A204.1 (cell line): ENCODE measurements at regions not wholly inside any gene's neighbourhood (a gene's known extent, or its start where the extent isn't known, plus 50 kb on each side); places are given as distances from the start of the nearest gene placed in this dataset.
"Not testable (repeated sequence)": the region's sequence is repeated elsewhere in the genome, so short reads cannot be mapped to it uniquely, and the experiment has no call there.

Experiments
- FAIRE-seq: peaks from 2 replicates; lab custom pipeline; 2012; peaks lifted over from hg19 to GRCh38; lab: Jason Lieb, UNC

DNA sequence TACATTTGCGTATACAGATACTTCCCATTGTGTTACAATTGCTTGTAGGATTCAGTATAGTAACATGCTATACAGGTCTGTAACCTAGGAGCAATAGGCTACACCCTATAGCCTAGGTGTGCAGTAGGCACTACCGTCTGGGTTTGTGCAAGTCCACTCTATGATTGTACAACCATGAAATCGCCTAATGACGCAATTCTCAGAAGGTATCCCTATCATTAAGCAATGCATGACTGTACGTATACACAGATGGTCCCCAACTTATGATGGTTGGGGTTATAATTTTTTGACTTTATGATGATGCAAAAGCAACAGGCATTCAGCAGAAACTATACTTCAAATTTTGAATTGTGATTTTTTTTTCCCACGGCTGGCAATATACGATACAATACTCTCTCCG lies 458.2 kb upstream of the NOX3 start:
- no peak for FAIRE-seq

DNA sequence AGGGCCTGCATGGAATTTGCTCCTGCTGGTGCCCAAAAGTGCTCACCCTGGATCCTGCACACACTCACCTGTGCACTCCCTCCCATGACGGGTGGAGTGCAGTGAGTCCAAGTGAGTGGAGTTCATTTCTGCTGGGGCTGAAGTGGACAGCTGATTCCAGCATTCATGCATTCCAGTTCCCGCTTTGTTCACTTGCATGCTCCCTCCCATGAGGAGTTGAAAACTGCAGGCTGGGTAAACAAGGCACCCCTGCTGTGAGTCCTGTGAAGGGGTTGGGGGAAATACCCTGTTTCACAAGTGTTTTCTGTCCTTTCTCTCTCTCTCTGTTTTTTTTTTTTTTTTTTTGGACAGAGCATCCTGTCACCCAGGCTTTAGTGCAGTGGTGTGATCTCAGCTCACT lies 454.1 kb upstream of the NOX3 start:
- FAIRE-seq = no peak

DNA sequence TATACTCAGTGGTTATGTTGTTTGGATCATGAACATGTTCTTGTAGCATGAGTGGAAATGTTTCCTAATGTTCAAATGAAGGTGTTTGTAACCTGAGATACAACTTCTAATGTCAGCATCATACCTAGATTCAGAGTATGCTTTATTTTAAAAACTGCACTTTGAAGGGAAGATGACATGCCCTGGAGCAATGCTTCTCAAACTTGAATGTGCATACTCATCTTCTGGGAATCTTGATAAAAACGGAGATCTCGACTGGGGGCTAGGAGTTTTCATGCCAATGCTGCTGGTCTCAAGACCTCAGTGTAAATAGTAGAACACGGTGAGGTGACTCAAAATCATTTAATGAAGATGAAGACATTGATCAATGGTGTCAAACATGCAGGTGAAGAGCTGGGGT lies 440.0 kb upstream of the NOX3 start:
- no peak for FAIRE-seq

GRCh38 chr6:155894758-155895157 lies 439.1 kb upstream of the NOX3 start:
- FAIRE-seq = no peak

DNA sequence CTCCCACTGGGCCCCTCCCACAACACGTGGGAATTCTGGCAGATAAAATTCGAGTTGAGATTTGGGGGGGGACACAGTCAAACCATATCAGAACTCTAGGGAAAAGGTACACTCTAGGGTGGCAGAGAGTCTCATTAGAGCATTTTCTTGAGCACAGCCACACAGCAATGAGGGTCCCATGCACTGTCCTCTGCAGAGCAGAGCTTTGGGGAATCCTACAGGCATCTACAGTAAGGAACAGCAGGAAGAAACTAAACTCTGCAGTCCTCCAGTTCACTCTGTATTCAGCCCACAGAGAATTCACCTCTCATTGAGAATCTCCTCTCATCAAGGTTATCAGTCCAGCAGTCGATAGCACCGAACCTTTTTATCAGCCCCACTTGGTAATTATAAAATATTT lies 438.6 kb upstream of the NOX3 start:
- no peak for FAIRE-seq

DNA sequence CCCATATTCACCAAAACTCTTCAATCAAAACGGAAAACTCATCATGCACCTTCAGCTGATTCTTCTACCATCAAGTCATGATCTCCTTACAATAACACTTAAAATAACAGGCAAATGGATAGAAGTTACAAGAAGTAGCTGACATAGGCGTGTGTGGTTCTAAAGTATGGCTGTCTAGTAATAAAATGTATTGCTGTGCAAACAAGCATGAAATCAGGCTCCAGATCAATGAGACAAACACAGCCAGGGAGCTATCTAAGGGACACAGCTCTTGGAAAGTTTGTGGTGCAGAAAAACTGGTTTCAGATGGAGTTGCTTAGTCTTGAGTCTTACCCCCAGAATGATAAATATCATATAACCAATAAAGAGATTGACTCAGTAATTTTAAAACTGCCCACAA lies 434.8 kb upstream of the NOX3 start:
- no peak for FAIRE-seq

GRCh38 chr6:155889410-155889809 lies 433.8 kb upstream of the NOX3 start:
- FAIRE-seq = no peak

DNA sequence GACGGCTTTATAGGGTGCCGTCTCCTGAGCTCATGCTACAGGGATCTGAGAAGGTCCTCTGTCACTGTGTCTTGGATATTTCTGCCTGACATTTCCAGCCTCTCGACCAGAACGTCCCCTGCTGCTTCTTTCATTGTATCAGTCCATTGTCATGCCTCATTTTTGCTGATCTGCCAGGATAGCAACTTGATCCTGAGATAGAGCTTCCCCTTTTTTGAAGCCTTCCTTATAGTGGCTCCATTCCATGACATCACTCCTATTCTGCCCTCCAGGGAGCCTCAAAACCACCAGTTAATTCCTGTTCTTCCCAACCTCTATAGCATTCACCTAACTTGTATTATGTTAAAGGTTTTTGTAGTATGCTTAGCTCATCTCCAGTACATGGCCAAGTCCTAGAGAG lies 431.8 kb upstream of the NOX3 start:
- no peak for FAIRE-seq

DNA sequence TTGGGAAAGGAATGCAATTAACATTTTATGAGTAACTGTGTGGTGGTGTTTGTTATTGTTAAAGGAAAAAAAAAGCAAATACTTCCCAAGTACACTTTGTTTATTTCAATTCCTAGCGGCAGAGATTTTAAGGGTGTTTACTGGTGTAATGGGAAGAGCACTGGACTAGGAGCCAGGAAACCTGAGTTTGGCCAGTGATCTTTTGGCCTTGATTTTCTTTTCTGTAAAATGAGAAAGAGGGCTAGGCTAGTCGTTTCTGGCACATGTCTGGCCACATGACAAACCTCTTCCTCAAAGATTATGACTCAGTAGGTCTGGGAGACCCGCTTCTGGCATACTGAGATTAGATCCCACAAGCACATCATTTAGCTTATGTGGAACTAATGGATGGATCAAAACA lies 428.1 kb upstream of the NOX3 start:
- FAIRE-seq = no peak

DNA sequence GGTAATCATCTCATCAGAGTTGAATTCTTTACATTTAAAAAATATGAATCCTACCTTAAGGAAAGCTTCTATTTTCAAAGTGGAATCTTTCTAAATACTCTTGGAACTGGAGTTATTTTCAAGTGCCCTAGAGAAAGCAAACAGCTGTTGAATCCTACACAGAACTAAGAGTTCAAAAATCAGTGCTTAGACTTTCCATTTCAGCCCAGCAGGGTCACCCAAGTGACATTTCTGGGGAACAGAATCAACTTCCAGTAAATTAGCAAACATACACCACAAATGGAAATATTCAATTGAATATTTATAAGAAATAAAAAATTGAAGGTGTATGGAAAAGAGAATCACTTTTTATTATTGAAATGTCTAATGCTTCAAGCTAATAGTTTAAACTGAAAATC lies 427.7 kb upstream of the NOX3 start:
- FAIRE-seq = no peak

GRCh38 chr6:155882527-155883333 lies 427.1 kb upstream of the NOX3 start:
- no peak for FAIRE-seq

DNA sequence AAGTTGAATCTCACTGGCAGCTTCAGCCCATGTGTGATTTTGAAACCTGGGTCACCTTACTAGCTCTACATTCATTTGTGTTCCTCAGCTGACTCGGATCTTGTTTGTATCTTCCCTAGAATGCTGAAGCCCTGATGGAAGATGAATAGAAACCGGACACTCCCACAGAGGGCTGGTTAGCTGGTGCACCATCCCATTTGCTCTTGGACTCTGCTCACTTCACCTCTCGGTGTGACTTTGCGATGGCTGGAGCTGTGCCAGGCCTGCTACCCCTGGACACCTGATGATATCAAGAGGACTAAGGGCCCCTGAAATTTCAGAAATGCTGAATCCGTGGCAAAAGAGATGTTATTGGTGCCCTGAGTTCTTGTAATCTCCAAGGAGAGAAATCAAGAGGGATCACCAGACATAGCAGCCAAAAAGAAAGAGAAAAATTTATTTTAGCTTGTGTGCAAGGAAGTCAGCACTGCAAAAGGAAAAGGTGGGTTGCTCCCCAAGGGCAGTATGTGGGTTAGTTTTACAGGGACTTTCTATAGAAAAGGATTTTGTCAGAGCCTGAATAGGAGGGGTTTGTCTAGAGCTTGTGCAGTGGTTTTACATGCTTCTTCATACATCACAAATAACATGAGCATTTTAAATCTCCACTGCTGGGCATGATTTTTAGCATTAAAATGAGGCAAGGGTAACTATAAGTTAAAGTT lies 426.3 kb upstream of the NOX3 start:
- FAIRE-seq = no peak

GRCh38 chr6:155880900-155881299 lies 425.3 kb upstream of the NOX3 start:
- no peak for FAIRE-seq

DNA sequence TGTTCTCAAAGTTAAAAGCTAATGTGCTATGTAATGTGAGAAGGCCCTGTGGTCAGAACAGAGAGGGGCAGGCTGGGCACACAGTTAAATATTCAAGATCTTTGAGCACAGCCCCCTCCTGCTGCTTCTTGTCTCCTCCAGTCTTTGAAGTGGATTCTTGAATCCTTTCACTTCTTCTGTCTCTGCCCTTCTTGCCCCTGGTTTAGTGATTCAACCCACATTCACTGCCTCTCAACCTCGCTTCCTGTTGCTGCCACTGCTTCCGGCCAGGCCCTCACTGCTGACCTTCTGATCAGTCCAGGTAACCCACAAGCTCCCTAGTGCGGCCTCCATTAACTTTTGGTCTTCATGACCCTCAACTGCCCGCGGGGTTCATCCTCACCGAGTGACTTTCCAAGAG lies 417.3 kb upstream of the NOX3 start:
- FAIRE-seq = no peak

DNA sequence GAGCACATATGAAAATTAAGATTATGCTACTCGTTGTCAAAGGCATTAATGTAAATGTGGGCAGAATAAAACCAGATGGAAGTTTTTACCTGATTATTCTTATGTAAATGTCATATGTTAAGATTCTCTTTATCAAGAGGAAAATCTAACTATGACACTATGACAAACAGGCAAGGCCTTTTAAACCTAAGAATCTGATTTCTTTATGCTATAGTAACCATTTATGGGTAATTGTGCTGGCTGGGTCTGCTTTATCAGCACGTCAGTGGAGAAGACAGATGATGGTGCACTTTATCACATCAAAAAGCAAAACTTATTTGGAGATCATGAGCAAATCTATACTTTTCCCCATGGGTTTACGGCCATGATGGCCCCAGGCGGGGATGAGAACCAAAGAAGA lies 412.0 kb upstream of the NOX3 start:
- no peak for FAIRE-seq

DNA sequence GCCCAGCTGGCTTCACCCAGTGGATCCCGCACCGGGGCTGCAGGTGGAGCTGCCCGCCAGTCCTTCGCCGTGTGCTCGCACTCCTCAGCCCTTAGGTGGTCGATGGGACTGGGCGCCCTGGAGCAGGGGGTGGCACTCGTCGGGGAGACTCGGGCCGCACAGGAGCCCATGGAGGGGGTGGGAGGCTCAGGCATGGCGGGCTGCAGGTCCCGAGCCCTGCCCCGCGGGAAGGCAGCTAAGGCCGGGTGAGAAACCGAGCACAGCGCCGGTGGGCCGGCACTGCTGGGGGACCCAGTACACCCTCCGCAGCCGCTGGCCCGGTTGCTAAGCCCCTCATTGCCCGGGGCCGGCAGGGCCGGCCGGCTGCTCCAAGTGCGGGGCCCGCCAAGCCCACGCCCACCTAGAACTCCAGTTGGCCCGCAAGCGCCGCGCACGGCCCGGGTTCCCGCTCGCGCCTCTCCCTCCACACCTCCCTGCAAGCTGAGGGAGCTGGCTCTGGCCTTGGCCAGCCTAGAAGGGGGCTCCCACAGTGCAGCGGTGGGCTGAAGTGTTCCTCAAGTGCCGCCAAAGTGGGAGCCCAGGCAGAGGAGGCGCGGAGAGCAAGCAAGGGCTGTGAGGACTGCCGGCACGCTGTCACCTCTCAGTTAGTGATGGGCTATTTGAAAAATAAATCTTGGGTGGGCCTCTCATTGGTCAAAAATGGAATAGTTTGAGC lies 411.2 kb upstream of the NOX3 start:
- not testable (repeated sequence) for FAIRE-seq

GRCh38 chr6:155861821-155862220 lies 406.2 kb upstream of the NOX3 start:
- FAIRE-seq = no peak

DNA sequence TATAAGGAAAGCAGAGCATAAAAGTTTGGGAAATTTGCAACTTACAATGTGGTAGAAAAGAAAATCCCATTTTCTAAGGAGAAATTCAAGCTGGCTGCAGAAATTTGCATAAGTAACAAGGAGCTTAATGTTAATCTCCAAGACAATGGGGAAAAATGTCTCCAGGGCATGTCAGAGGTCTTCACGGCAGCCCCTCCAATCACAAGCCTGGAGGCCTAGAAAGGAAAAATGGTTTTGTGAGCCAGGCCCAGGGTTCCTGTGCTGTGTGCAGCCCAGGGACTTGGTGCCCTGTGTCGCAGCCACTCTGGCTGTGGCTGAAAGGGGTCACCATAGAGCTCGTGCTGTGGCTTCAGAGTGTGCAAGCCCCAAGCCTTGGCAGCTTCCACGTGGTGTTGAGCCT lies 403.3 kb upstream of the NOX3 start:
- not testable (repeated sequence) for FAIRE-seq

GRCh38 chr6:155854787-155855186 lies 399.1 kb upstream of the NOX3 start:
- FAIRE-seq = no peak

- FAIRE-seq = no peak
Measured at GRCh38 chr6:155853011-155853410, 397.4 kb upstream of the NOX3 start.

DNA sequence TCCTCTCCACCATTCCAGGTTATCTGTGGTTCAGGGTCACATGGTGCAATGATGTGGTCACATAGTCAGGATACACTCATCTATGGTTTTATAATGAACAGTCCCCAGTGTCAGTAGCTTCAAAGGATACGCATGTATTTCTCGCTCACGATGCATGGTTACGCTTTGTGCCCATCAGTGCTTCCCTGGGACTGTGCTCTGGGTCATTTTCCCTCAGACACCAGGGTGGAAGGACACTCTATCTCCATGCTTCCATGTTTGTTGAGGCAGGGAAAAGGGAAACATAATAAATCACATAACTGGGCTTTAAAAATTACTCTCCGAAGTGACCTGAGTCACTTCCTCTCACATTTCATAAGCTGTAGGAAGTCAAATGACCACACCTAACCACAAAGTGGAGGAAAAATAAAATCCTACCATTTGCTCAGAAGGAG lies 394.8 kb upstream of the NOX3 start:
- no peak for FAIRE-seq

GRCh38 chr6:155847711-155848110 lies 392.1 kb upstream of the NOX3 start:
- no peak for FAIRE-seq

GRCh38 chr6:155837474-155837873 lies 381.8 kb upstream of the NOX3 start:
- FAIRE-seq = no peak
